Spleen (tissue), 11 donors: ENCODE measurements at regions not wholly inside any gene's neighbourhood (a gene's known extent, or its start where the extent isn't known, plus 50 kb on each side); places are given as distances from the start of the nearest gene placed in this dataset.
"Not testable (repeated sequence)": the region's sequence is repeated elsewhere in the genome, so short reads cannot be mapped to it uniquely, and the experiment has no call there.

Source experiments
- DNase-seq: peaks from one replicate; pipeline ENCODE4 v3.0.0-alpha.2; 2020
- H3K27ac ChIP-seq, 8 donors: fragments of 200-600 bp; sonication (generic) in 7 of 8; 1 replicate in 4 of 8; 2 replicates in 4 of 8; pipeline versions ENCODE4 v1.5.0 to v1.8.0; 2016 to 2021; ENCODE audit warnings: inconsistent platforms in 4 of 8, mild to moderate bottlenecking in 4 of 8, moderate library complexity in 1 of 8
- H3K27me3 ChIP-seq, 7 donors: fragments of 200-600 bp; sonication (generic) in 6 of 7; replicated peaks in 1 of 7; 1 replicate in 4 of 7; 2 replicates in 3 of 7; pipeline versions ENCODE4 v1.5.0 to v1.8.0; 2016 to 2021; ENCODE audit warnings: inconsistent platforms in 3 of 7, mild to moderate bottlenecking in 1 of 7
- H3K36me3 ChIP-seq, 6 donors: fragments of 200-600 bp; sonication (generic) in 5 of 6; 1 replicate in 4 of 6; 2 replicates in 2 of 6; pipeline versions ENCODE4 v1.5.0 to v1.8.0; 2016 to 2021; ENCODE audit warnings: inconsistent platforms in 2 of 6
- H3K4me1 ChIP-seq, 6 donors: fragments of 200-600 bp; sonication (generic) in 5 of 6; 1 replicate in 3 of 6; 2 replicates in 3 of 6; pipeline versions ENCODE4 v1.5.0 to v1.8.0; 2016 to 2021; ENCODE audit warnings: inconsistent platforms in 3 of 6
- H3K4me3 ChIP-seq, 8 donors: fragments of 200-600 bp; sonication (generic) in 7 of 8; 1 replicate in 4 of 8; 2 replicates in 4 of 8; pipeline versions ENCODE4 v1.5.0 to v1.8.0; 2016 to 2021; ENCODE audit warnings: inconsistent platforms in 4 of 8, mild to moderate bottlenecking in 4 of 8, moderate library complexity in 2 of 8
- H3K9me3 ChIP-seq, 8 donors: fragments of 200-600 bp; sonication (generic) in 7 of 8; 1 replicate in 4 of 8; 2 replicates in 4 of 8; pipeline versions ENCODE4 v1.5.0 to v1.8.0; 2016 to 2021; ENCODE audit warnings: inconsistent platforms in 4 of 8
- CTCF ChIP-seq, 11 experiments: fragments of 200-600 bp in 7 of 11; fragments of 450-650 bp in 4 of 11; sonication (generic) in 4 of 11; IDR thresholded peaks in 8 of 11; conservative IDR thresholded peaks in 3 of 11; 1 replicate in 7 of 11; 2 replicates in 4 of 11; pipeline versions ENCODE4 v1.4.0 to v1.8.0; 2016 to 2021; ENCODE audit warnings: antibody characterized with exemption in 11 of 11, inconsistent platforms in 4 of 11, mild to moderate bottlenecking in 1 of 11
- POLR2A ChIP-seq, 3 donors: fragments of 450-650 bp; IDR thresholded peaks; one replicate each; pipeline ENCODE4 v1.5.1; 2017; ENCODE audit warnings: antibody characterized with exemption in 3 of 3, mild to moderate bottlenecking in 1 of 3
- POLR2AphosphoS5 ChIP-seq, 3 donors: sonication (generic); formaldehyde crosslinking; IDR thresholded peaks; one replicate each; pipeline ENCODE4 v1.5.1; 2017; ENCODE audit warnings: antibody characterized with exemption in 3 of 3
- WGBS, 5 donors: extraction: QIAGEN DNeasy Blood & Tissue Kit in 3 of 5; methylation state at CpG; one replicate each; pipeline versions ENCODE4 v1.1.5 to v1.1.7; 2013 to 2018; 5-methylcytosine and 5-hydroxymethylcytosine counted together
- intact Hi-C: fragments of 100-400 bp; cut with DNase I; formaldehyde crosslinking; loops from one replicate; pipeline ENCODE4 v1.15.0; 2023; ENCODE audit warnings: low total_unique reads
- donor health status: healthy with polysubstance abuse.
- donor health status: DM: no; HTN: no; CAD: no; lungs with moderate emphysema.
- donor health status: DM: no; HTN: no; CAD: no.
- donor health status: Bipolar disorder and iron deficiency.
- donor health status: healthy.
- donor health status: DM: no; HTN: no; CAD: no.
- donor health status: DM: yes; HTN: yes; CAD: no.

GRCh38 chr14:38546932-38547551, 291.1 kb upstream of the CLEC14A start:
- TF ChIP-seq POLR2AphosphoS5 (IDR thresholded peaks at IDR 0.05) (no peak), POLR2A (IDR thresholded peaks at IDR 0.05) (no peak), CTCF (IDR thresholded peaks at IDR 0.05 in 8 of 11, conservative IDR thresholded peaks at IDR 0.05 in 3 of 11) (no peak)
- WGBS, 5 donors, result 61 to 77% (median 69%) methylated on average over 2 of the region's 2 CpGs

GRCh38 chr14:38544776-38545175, 288.9 kb upstream of the CLEC14A start:
- WGBS, 5 donors, result 75 to 95% (median 87%) methylated on average over 2 of the region's 2 CpGs
- intact Hi-C loops, result no loop called here

More at GRCh38 chr14:38546932-38547551, 291.1 kb upstream of the CLEC14A start:
- Histone ChIP-seq H3K36me3 (no peaks in the 10 kb centered on the region), H3K27me3 (no peaks in the 10 kb centered on the region), H3K27ac (no peak overlapping the region), H3K4me3 (no peak overlapping the region), H3K9me3 (no peaks in the 10 kb centered on the region), H3K4me1 (no peaks in the 10 kb centered on the region)
- DNase-seq, result no peak
- intact Hi-C loops, result no loop called here

GRCh38 chr14:38543851-38544250, 288.0 kb upstream of the CLEC14A start:
- H3K27me3 ChIP-seq, intact Hi-C loops, H3K4me3 ChIP-seq, H3K36me3 ChIP-seq, H3K27ac ChIP-seq, H3K9me3 ChIP-seq, H3K4me1 ChIP-seq, DNase-seq: not testable (repeated sequence)
- WGBS, 5 donors, result 89 to 94% (median 91%) methylated on average over 5 of the region's 5 CpGs

More at GRCh38 chr14:38544776-38545175, 288.9 kb upstream of the CLEC14A start:
- H3K27ac ChIP-seq, result no peak overlapping the region
- no peak overlapping the region for H3K4me3 ChIP-seq
- H3K27me3 ChIP-seq, result no peaks in the 10 kb centered on the region
- no peaks in the 10 kb centered on the region for H3K36me3 ChIP-seq
- no peaks in the 10 kb centered on the region for H3K4me1 ChIP-seq
- no peak for DNase-seq
- H3K9me3 ChIP-seq, result no peaks in the 10 kb centered on the region
- no peak for TF ChIP-seq CTCF (IDR thresholded peaks at IDR 0.05 in 8 of 11, conservative IDR thresholded peaks at IDR 0.05 in 3 of 11)
- no peak for TF ChIP-seq POLR2AphosphoS5 (IDR thresholded peaks at IDR 0.05)
- TF ChIP-seq POLR2A (IDR thresholded peaks at IDR 0.05), result no peak

- DNase-seq, H3K9me3 ChIP-seq, H3K4me1 ChIP-seq, H3K27ac ChIP-seq, H3K4me3 ChIP-seq, H3K36me3 ChIP-seq, H3K27me3 ChIP-seq, intact Hi-C loops: not testable (repeated sequence)
- 60 to 85% (median 77%) methylated on average over 5 of the region's 5 CpGs for WGBS, 5 donors
These were observed 282.2 kb upstream of the CLEC14A start for GRCh38 chr14:38538053-38538452.

- Histone ChIP-seq H3K4me3 (no peak overlapping the region), H3K27me3 (no peaks in the 10 kb centered on the region), H3K36me3 (no peaks in the 10 kb centered on the region), H3K4me1 (no peaks in the 10 kb centered on the region), H3K27ac (no peak overlapping the region), H3K9me3 (peaks cover 0 to 2% (median 0%) of the 10 kb centered on the region in 8 donors)
- 68 to 85% (median 75%) methylated on average over 4 of the region's 4 CpGs for WGBS, 5 donors
- TF ChIP-seq POLR2A (IDR thresholded peaks at IDR 0.05), result no peak
- no peak for TF ChIP-seq POLR2AphosphoS5 (IDR thresholded peaks at IDR 0.05)
- TF ChIP-seq CTCF (IDR thresholded peaks at IDR 0.05 in 8 of 11, conservative IDR thresholded peaks at IDR 0.05 in 3 of 11), result no peak
- no peak for DNase-seq
- intact Hi-C loops, result no loop called here
These were observed 280.6 kb upstream of the CLEC14A start for GRCh38 chr14:38536376-38537038.
